HG03097 (cell line): ENCODE measurements at regions not wholly inside any gene's neighbourhood (a gene's known extent, or its start where the extent isn't known, plus 50 kb on each side); places are given as distances from the start of the nearest gene placed in this dataset.

Experiments
- ATAC-seq: cut with Tn5 transposase; IDR thresholded peaks from one replicate; pipeline ENCODE4 v1.9.1; 2021; ENCODE audit not compliant: unreplicated experiment, low FRiP score

GRCh38 chr6:79307321-79308036, 73.0 kb upstream of the HMGN3 start:
- no peak for ATAC-seq

GRCh38 chr6:79305020-79305419, 70.5 kb upstream of the HMGN3 start:
- ATAC-seq, result no peak

DNA sequence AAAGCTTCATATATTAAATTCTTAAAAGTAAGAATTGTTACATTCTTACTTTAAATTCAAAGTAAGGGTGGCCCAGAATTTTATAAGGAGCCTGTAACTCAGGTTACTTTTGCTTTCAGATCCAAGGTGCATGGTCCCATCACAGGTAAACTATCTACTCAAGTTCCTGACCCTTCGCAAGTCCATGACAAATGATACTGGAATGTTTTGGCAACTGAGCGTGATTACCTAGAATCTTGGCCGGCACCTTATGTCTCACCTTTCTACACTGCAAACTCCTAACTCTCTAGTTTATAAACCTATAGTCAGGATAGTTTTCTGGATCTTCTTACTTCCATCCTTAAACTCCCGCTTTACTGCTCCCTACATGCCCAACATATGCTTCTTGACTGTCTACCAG, 67.9 kb upstream of the HMGN3 start:
- no peak for ATAC-seq

DNA sequence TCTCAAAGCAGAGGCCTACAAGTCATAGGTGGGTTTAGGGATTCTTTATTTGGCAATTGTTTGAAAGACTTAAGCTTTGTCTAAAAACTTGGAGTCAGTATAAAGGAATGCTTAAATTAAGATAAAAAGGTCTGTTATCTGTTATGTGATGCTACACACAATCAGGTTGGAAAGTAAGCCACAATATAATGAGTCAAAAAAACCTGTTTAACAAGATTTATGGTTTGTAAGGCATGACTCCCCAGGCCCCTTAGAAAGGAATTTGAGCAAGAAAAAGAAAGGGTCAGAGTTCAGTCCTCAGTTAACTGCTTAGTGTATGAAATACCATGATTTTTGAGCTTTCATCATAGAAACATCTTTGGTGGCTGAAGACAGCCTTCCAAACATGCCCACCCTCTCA, 66.8 kb upstream of the HMGN3 start:
- no peak for ATAC-seq

DNA sequence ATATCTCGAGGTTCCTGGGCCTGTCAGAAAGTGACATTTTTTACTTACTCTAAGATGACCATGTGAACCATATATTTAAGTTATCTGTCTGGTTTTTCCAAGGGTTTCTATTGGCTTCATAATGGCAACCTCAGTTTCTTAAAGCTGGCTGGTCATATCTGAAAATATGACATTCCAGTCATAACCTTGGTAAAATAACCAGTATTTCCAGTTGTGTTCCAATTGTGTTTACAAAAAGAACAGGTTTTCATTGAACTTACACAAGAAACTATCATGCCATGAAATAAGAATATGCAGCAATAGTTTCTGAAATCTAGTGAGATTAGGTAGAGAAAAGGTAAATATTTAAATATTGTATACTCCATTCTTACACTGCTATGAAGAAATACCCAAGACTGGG, 61.7 kb upstream of the HMGN3 start:
- ATAC-seq, result no peak
